NCI-H2227 (cell line): ENCODE measurements at regions not wholly inside any gene's neighbourhood (a gene's known extent, or its start where the extent isn't known, plus 50 kb on each side); places are given as distances from the start of the nearest gene placed in this dataset.
"Not testable (repeated sequence)": the region's sequence is repeated elsewhere in the genome, so short reads cannot be mapped to it uniquely, and the experiment has no call there.

ENCODE experiments used
- DNase-seq: peaks from one replicate; lab custom pipeline; 2025; ENCODE audit not compliant: unreplicated experiment; lab: John Stamatoyannopoulos, UW

DNA sequence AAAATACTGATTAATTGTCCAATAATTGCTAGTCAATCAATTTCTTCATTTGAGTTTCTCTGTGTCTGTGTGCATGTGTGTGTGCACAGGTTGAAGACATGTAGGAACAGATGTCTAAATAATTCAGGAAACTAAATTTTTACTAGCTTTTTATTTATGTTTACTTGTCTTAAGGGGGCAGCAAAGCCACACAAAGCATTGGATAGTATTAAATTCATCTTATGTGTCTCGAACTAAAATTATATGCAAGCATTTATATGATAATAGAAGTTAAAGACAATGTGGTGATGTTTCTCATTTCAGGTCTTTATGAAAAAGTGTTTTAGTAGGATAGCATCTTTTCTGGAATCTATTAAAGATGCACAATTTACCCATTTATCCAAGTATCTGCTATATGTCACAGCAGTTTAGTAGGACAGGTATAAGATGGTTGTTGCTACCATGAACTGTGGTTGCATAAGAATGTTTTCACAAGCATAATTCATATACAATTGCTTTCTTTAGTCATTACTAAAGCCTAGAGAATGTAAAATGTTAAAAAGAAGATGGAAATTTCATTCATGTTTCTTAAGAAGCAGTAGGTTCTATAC, 784.6 kb upstream of the NUDT12 start:
- DNase-seq: peak; percentile 0

DNA sequence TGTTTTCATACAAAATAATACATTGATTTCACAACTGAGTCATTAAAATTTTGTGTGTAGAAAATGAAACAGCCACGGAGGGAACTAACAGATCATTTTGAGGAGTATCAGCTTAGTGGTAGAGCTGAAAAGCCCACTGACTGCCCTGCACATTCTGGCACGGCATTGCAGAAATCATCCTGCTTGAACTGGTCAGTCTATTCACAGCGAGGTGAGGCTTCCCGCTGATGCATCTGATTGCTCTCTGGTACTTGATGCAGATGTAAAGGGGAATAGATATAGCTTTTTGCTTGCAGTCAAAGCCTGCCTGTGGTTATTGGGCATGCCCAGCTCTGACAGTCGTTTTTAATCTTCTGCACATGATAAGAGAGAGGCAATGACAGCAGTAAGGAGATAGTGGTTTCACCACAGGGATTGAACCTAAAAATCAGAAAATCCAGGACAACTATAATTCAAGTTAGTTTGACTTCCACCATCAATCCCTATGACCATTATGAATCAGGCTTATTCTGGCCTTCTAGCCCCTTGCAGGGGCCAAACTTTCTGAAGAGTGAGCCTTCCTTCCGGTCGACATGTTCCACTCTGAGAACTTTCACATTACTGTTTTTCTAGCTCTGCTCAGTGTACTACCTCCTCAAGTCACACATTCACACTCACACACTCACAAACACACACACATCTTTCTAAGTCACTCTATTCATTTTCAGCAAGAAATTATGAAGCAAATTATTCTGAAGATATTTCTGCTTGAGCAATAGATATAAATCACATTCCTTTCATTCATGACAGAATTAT, 782.8 kb upstream of the NUDT12 start:
- peak; percentile 29 for DNase-seq

DNA sequence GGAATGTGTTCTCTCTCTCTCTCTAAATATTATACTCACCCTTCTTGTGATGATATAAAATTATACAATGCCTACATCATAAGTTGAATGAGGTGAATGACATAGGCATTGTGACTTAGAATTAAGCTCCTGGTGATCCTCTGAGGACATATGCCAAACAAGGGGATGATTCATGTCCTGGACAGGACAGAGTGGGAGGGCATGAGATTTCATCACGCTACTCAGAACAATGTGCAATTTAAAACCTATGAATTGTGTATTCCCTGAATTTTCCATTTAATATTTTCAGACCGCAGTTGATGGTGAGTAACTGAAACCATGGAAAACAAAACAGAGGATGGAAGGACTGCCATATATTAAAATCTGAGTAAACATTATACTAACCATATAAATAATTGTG, 782.2 kb upstream of the NUDT12 start:
- DNase-seq: no peak

DNA sequence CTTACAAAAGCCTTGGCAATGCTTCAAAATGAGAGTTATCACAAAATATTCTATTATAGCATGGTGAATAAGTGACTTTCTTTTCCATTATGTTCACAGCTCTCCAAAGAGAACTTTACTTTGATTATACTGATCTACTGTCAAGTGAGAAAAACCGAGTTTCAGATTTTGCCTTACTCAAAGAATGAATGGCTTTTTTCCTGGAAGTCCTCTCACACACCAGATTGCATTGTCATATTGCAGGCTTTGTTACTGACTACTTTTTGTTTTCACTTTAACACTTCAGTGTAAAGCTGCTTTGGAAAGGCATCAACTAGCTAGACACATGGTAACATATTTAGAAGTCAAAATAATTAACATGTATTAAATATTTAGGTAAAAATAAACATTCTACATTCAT, 765.2 kb upstream of the NUDT12 start:
- no peak for DNase-seq

DNA sequence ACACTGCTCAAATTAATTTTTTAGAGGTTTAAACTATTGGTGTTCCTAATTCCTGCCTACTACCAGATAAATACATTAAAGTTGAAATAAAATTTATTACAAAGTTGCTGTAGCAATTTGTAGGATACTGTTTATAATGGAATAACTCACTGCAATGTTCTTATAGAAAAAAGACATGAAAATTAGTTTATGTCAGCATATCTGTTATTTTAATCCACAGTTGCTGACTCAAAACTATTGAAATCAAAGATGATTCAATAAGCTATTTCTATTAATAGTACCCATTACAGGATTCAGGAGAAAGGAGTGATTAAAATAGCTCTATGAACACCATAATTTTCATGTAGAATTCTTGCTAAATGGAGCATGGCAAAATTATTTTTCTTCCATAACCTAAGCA, 764.4 kb upstream of the NUDT12 start:
- no peak for DNase-seq

DNA sequence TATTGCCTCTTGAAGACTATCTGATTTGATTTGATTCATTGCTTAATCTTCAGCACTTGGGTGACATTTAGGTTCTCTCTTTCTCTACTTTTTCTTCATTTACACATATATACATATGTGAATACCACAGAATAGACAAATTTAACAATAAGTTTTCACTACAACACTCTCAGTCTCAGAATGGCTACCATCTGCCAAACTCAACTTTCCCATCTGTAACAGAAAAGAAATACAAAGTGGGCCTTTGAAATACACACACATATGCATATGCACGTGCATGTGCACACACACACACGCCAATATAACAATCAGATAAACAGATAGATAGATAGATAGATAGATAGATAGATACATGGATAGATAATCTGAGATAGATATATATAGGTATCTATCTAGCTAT, 762.8 kb upstream of the NUDT12 start:
- no peak for DNase-seq

DNA sequence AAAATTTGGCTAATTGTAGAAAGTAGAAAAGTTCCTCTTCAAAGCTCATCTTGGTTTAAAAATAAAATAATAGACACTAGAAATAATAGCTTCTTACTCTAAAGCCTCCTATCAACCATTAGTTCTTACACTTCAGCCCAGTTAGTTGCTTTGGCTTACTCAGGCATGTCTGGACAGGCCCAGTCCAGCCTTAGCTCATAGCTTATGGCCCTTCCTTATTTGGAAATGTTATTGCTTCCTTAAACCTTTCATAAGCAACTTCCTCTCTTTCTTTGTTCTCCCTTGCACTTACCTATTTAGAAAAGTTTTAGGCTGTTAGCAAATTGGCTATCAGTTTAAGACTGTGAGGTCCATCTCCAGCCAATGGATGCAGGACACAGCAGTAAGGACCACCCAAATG, 754.1 kb upstream of the NUDT12 start:
- not testable (repeated sequence) for DNase-seq

DNA sequence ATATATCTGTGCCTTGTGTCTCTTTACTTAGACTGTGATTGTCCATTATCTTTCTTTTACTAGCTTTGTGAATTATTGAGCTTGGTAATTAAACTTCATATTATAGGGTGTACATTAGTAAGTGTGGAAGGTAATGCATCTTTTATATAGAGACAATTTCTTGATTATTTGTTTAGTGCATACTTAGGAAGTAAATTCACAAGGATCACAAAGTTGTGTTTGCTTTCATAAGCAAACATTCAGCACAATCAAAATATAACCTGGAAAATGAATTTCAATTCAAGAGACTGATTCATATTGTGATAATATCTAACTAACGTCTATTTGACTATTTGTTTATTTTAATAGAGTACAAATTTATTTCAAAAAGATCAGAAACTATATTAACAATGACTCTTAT, 749.9 kb upstream of the NUDT12 start:
- DNase-seq: no peak

DNA sequence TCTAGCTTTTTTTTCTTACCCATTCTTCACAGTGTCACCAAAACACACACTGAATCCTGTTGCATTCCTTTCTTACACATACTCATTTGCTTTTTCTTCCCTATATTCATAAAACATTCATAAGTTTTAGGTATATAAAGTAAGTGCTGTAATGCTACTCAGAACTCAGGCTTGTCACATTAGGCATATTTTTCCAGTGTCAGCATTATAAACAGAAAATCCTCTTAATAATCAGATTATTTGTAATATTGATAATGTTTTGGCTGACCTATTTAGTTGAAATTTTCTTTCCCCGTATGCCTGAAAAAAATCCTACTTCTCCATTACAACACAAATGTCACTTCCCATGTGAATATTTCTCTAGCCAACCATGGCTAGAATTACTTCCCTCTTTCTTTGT, 743.0 kb upstream of the NUDT12 start:
- DNase-seq: no peak

DNA sequence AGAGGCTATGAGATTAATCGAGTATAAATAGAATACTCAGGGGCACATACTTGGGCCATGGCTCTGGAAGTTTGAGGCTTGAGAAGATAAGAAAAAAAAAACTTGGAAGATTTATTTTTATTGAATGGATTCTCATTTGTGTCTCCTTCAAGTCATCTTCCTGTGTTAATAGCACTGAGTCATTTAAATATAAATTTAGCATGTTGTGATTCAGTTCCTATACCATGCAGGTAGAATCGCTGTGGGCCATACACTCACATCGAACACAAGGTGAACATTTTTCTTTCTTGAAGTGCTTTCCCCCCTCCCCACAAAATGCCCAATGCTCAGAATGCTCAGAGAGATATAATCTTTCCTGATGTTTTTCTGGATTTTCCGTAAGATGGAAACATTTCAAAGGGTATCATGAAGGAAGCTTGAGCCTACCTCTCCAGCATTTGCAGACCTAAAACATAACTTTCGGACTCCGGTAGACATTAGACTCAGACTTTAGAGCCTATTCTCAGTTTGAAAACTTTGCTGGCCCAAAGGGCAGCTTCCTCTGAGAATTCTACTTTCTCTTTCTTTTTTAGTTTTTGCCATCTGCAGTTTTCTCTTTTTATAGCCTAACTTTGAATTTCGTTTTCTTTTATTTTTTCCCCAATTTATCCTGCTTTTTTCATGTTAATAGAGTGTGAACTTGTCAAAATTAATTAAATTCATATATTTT, 737.6 kb upstream of the NUDT12 start:
- no peak for DNase-seq

DNA sequence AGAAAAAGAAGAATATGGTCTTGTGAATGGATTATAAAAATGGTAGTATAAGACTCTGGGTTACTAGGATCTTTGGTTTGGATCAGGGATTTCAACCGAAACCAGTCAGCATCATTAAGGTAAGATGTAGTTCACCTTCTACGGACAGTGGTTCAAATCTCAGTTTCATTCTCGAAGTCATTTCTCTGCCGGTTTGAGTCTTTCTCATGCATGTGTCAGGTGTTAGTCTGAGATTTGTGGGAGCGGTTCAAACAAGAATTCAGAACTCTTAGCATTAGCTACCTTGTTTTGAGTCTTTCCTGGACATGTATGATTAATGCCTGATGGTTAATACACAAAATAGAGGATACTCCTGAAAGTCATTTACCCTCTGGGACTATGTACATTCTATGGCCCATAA, 735.9 kb upstream of the NUDT12 start:
- DNase-seq: no peak

DNA sequence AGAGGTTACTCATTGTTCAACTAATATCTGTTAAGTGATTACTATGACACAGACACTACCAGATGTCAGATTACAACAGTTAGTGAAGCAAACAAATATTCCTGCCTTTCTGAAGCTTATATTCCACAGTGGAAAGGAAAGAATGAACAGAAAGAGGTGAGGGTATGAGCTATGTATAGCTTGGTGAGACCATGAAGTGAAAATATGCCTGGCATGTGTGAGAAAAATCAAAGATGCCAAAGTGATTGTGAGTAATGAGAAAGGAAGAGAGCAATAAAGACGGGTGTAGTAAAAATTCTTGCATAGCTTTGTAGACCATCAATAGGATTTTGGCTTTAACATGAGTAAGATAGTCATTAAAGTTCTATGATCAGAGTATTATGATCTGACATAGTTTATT, 734.5 kb upstream of the NUDT12 start:
- no peak for DNase-seq

DNA sequence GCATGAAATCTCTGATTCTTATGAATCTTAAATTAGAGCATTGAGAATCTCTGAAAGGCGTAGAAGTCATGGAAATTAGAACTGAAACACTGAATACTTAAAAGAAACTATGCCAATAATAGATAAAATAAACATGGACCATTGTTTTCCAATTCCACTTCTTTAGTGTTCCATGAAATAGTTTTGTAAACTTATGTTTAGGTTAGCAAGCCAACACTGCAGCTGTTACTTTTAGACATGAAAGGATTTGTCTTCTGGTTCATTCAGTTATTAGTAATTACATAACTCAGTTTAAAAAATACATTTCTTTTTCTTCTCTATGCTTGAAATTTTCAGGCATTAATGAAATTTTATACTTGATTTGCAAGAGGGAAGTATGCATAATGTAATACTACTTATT, 733.4 kb upstream of the NUDT12 start:
- no peak for DNase-seq

DNA sequence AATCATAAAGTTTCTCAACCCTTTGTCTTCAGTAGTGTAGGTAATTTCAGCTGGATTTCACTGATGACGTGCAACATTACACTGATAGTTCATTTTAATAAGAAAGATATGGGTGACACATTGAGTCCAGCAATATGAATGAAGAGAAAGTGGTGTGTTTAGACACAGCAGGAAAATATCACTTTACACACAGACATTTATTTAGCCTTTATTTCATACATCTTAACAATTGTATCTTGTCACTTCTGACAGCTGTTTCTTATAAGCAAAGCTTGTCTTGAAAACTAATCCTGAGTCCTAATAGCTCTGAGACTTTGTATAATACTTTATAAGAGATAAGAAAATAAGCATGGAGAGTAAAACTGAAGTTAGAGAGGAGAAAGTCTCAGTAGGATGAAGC, 720.5 kb upstream of the NUDT12 start:
- DNase-seq: no peak

DNA sequence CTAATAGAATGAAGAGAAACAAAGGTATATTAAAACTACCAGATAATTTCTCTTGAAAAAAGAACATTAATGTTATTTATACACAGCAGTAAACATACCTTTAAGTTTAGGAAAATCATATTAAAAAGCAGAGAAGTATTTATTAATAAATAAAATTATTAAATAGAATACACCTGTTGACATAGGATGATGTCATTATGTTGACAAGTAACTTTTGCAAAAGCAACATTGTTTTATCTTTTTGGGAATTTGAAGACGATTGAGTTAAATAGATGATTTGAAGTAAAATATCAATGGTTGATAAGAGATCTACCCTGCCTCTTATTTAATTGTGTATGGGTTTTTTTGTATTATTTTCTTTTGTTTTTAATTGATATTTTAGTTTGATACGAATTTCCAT, 711.1 kb upstream of the NUDT12 start:
- no peak for DNase-seq

DNA sequence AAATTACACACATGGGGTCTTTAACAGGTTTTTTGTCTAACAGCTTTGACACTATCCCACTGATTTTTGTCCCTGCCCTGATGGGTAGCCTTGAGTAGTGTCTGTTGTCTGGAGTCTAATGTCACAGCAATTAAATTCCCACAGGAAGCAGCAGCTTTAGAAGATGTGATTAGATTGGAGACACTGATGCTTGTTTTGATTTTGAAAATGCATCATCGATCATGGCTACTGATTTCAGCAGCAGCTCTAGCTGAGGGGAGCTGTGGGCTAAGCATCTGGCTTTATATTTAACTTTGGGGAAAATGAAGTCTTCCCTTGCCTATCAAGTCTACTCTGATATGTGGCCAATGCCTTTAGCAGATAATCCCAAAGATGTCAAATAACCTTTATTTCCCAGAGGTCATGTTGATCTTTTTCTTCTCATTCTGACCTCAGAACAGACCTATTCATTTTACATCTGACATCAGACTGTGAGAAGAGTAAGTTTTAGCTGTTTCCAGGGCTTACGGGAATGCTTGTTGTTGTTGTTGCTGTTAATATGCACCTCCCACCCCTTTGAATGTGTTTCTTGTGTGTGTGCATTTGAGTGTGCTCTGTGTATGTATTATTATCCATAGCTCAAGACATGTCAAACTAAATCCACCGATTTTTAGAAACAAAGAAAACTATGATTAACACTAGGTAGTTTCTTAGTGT, 704.9 kb upstream of the NUDT12 start:
- DNase-seq: no peak

DNA sequence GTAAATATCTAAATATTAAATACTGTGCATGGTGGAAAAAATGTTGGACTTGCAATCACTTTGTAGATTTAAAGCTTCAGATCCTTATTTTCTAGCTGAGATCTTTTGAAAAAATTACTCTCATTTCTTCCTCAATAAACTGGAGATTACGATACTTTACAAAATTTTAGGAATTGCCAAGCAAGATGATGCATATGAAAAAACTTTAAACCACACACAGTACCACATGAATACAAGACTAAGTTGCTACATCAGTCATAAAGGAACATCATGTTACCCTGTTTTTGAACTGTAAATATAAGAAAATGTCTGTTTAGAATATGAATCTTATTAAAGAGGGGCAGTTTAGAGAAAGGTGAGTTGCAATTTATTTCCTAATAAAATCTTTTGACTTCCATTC, 703.6 kb upstream of the NUDT12 start:
- DNase-seq: no peak

DNA sequence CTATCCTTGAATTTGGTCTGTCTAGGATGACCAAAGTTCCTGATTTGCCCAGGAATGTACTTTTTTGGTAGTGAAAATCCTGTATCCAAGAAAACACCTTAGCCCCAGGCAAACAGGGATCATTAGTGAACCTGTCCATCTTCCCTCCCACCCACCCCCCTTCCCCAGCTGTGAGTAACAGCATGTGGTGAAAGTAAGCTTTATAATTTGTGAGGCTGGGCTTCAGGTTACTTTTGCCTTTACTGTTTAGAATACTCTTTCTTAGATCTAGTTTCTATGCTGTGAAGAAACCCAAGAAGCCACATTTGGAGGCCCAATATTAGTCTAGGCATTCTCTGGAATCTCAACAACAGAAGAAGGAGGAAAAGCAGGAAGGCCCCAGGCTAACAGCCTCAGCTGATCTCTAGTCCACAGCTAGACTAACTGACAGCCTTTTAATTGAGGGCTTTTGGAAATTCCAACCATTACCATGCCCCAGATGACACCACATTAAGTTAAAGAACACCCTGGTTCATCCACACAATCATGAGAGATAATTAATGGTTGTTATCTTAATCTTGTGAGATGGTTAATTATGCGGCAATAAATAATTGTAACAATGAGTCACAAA, 703.0 kb upstream of the NUDT12 start:
- no peak for DNase-seq

DNA sequence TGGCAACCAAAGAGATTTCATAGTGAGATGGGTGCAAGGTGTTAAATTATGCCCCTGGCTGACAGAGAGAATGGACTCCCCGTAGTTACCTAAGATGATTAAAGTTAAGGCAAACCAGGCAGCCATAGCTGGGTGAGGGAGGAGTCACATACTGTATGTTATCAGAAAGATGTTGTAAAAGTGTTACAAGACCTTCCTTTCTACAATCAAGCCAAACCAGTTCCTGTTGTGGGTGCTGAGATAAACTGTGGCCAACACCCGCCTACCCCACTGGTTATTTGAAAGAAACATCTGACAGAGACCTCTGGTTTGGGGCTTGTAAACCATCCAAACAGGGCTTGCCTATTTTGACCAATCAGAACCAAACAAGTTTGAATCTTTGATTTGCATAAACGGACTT, 684.7 kb upstream of the NUDT12 start:
- no peak for DNase-seq

DNA sequence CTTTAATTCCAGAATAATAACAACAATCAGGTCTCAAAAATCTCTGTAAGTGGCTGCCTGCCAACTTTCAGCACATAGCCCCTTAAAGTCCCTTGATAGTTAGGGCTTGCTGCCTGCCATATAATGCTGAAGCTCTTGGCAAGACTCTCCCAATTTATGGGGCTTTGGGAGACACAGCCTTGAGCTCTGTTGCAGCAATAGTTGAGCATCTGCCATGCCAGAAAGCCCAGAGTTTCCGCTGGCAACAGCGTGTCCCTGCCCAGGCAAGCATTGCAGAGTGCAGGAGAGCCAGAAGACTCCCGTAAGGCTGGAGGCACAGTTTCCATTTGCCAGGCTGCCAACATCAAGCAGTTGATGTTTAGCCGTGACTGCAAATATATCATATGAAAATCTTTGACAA, 678.5 kb upstream of the NUDT12 start:
- DNase-seq: no peak

DNA sequence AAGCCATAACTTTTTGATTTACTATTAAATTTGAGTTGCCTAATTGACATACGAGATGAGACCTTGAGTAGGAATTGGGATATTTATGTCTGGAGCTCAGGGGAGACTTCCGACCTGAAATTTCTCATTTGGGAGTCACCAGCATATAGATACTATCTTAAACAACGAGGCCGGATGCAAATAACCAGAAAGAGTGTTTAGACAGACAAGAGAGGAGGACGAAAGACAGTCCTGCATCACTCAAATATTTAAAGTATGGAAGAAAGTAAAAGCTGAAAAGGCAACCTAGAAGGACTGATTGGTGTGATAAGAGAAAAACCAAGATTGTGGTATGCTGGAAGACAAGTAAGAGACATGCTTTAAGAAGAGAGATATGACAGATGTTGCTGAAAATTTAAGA, 675.0 kb upstream of the NUDT12 start:
- no peak for DNase-seq
